Tibial nerve (tissue), 4 donors: ENCODE measurements at regions not wholly inside any gene's neighbourhood (a gene's known extent, or its start where the extent isn't known, plus 50 kb on each side); places are given as distances from the start of the nearest gene placed in this dataset.

Experiments used
- DNase-seq, 2 donors: peaks; one replicate each; pipeline ENCODE4 v3.0.0-alpha.2; 2019; ENCODE audit warnings: low spot score in 2 of 2
- H3K27ac ChIP-seq, 4 donors: fragments of 200-600 bp; sonication (generic) in 3 of 4; one replicate each; pipeline ENCODE4 v1.5.1; 2017 to 2019; ENCODE audit warnings: mild to moderate bottlenecking in 1 of 4
- H3K27me3 ChIP-seq, 2 donors: fragments of 200-600 bp; sonication (generic) in 1 of 2; one replicate each; pipeline versions ENCODE4 v1.5.1 to v1.6.0; 2017 to 2019
- H3K36me3 ChIP-seq, 3 donors: fragments of 200-600 bp; sonication (generic); one replicate each; pipeline ENCODE4 v1.5.1; 2018 to 2019
- H3K4me1 ChIP-seq, 4 donors: fragments of 200-600 bp; sonication (generic) in 3 of 4; one replicate each; pipeline ENCODE4 v1.5.1; 2017 to 2019
- H3K4me3 ChIP-seq, 4 donors: fragments of 200-600 bp; sonication (generic) in 3 of 4; one replicate each; pipeline ENCODE4 v1.5.1; 2017 to 2019; ENCODE audit warnings: mild to moderate bottlenecking in 1 of 4, moderate library complexity in 1 of 4
- H3K9me3 ChIP-seq, 4 donors: fragments of 200-600 bp; sonication (generic) in 3 of 4; one replicate each; pipeline ENCODE4 v1.5.1; 2017 to 2019
- EP300 ChIP-seq, 2 donors: sonication (generic); formaldehyde crosslinking; IDR thresholded peaks; one replicate each; pipeline ENCODE4 v1.6.1; 2017; ENCODE audit warnings: antibody characterized with exemption in 2 of 2, mild to moderate bottlenecking in 1 of 2
- POLR2A ChIP-seq, 2 donors: fragments of 450-650 bp; IDR thresholded peaks; one replicate each; pipeline ENCODE4 v1.6.1; 2017; ENCODE audit warnings: antibody characterized with exemption in 2 of 2, mild to moderate bottlenecking in 2 of 2, moderate library complexity in 2 of 2
- WGBS, 2 donors: methylation state at CpG; one replicate each; pipeline ENCODE4 v1.1.5; 2018; 5-methylcytosine and 5-hydroxymethylcytosine counted together
- TF ChIP-seq, protein P1 (sequence below), 5 experiments: fragments of 200-600 bp in 3 of 5; fragments of 450-650 bp in 2 of 5; sonication (generic) in 3 of 5; IDR thresholded peaks; one replicate each; pipeline ENCODE4 v1.5.1; 2016 to 2019; ENCODE audit warnings: antibody characterized with exemption in 5 of 5, mild to moderate bottlenecking in 3 of 5, moderate library complexity in 2 of 5

- H3K36me3 ChIP-seq = no peaks in the 10 kb centered on the region
- DNase-seq = no peak
- WGBS, 2 donors = 77 to 82% methylated on average over 7 of the region's 7 CpGs
- peaks cover 0 to 15% (median 5%) of the 10 kb centered on the region in 4 donors for H3K4me1 ChIP-seq
- no peak overlapping the region for H3K4me3 ChIP-seq
- TF ChIP-seq POLR2A (IDR thresholded peaks at IDR 0.05) (no peak), EP300 (IDR thresholded peaks at IDR 0.05) (no peak)
- TF ChIP-seq, protein P1, sequence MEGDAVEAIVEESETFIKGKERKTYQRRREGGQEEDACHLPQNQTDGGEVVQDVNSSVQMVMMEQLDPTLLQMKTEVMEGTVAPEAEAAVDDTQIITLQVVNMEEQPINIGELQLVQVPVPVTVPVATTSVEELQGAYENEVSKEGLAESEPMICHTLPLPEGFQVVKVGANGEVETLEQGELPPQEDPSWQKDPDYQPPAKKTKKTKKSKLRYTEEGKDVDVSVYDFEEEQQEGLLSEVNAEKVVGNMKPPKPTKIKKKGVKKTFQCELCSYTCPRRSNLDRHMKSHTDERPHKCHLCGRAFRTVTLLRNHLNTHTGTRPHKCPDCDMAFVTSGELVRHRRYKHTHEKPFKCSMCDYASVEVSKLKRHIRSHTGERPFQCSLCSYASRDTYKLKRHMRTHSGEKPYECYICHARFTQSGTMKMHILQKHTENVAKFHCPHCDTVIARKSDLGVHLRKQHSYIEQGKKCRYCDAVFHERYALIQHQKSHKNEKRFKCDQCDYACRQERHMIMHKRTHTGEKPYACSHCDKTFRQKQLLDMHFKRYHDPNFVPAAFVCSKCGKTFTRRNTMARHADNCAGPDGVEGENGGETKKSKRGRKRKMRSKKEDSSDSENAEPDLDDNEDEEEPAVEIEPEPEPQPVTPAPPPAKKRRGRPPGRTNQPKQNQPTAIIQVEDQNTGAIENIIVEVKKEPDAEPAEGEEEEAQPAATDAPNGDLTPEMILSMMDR (IDR thresholded peaks at IDR 0.05) = no peak
- H3K9me3 ChIP-seq = no peaks in the 10 kb centered on the region
- H3K27ac ChIP-seq = no peak overlapping the region
- H3K27me3 ChIP-seq = no peaks in the 10 kb centered on the region
Observed at GRCh38 chr11:47914743-47915142, 65.6 kb upstream of the PTPRJ start.

DNA sequence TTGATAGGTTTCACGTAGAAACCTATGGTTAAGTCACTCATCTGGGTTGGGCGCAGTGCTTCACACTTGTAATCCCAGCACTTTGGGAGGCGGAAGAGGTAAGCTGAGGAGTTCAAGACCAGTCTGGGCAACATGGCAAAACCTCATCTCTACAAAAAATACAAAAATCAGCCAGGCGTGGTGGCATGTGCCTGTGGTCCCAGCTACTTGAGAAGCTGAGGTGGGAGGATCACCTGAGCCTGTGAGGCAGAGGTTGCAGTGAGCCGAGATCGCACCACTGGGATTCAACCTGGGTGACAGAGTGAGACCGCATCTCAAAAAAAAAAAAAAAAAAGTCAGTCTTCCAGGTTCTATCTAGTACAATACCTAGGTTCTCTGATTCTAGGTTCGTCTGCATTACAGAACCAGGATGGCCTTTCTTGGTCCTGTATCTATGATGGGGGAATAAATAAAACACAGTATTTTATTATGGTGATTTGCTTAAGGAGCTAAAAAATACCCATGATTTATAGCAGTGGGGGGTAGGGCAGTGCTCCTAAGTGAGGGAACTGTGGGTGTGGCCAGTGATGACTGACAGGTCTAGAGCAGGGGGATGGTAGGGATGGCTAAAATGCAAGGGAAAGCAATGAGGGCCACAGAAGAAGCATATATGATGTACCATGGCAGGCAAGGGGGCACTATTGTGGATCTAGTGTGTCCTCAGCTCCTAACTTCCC, 65.5 kb upstream of the NUP160 start:
- WGBS, 2 donors = 94 to 95% methylated on average over 8 of the region's 8 CpGs
- TF ChIP-seq EP300 (IDR thresholded peaks at IDR 0.05) = no peak
- TF ChIP-seq POLR2A (IDR thresholded peaks at IDR 0.05) = no peak
- TF ChIP-seq, protein P1 (IDR thresholded peaks at IDR 0.05) = no peak
- Histone ChIP-seq H3K4me3 (no peak overlapping the region), H3K4me1 (peaks cover 0 to 15% (median 5%) of the 10 kb centered on the region in 4 donors), H3K36me3 (no peaks in the 10 kb centered on the region), H3K27ac (no peak overlapping the region), H3K9me3 (no peaks in the 10 kb centered on the region), H3K27me3 (no peaks in the 10 kb centered on the region)
- no peak for DNase-seq

DNA sequence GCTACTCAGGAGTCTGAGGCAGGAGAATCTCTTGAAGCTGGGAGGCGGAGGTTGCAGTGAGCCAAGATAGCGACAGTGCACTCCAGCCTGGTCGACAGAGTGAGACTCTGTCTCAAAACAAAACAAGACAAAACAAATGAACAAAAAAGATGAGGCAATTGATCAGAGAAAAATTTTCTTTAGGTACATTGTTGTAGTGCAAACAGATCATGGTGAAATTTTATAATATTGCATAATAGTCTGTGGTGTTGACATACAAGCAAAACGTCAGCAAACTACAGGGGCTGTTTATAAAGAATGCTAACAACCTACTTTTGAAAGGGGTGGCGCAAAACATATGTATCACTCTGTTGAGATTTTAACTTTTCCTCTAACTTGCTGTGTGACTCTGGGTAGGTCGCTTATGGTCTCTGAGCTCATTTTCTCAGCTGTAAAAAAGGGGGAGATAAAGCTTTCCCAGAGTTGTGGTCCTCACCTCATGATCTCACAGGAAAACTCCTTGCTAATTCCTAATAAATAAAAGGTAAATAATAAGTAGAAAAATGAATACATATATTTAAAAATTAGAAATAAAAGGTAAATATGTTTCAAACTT, 64.8 kb upstream of the NUP160 start:
- no peaks in the 10 kb centered on the region for H3K27me3 ChIP-seq
- H3K27ac ChIP-seq = no peak overlapping the region
- H3K4me1 ChIP-seq = peaks cover 0 to 14% (median 5%) of the 10 kb centered on the region in 4 donors
- H3K36me3 ChIP-seq = no peaks in the 10 kb centered on the region
- H3K4me3 ChIP-seq = no peak overlapping the region
- no peak for TF ChIP-seq POLR2A (IDR thresholded peaks at IDR 0.05)
- TF ChIP-seq, protein P1 (IDR thresholded peaks at IDR 0.05) = no peak
- TF ChIP-seq EP300 (IDR thresholded peaks at IDR 0.05) = no peak
- H3K9me3 ChIP-seq = no peaks in the 10 kb centered on the region
- no peak for DNase-seq
- 59 to 62% methylated on average over 6 of the region's 6 CpGs for WGBS, 2 donors

GRCh38 chr11:47911149-47911548, 63.0 kb upstream of the NUP160 start:
- DNase-seq = no peak
- 94% methylated on average over 4 of the region's 4 CpGs for WGBS, 2 donors
- TF ChIP-seq EP300 (IDR thresholded peaks at IDR 0.05) (no peak), POLR2A (IDR thresholded peaks at IDR 0.05) (no peak)
- TF ChIP-seq, protein P1 (IDR thresholded peaks at IDR 0.05) = no peak

GRCh38 chr11:47908198-47908597, 60.0 kb upstream of the NUP160 start:
- H3K27ac ChIP-seq = no peak overlapping the region

More at GRCh38 chr11:47911149-47911548, 63.0 kb upstream of the NUP160 start:
- Histone ChIP-seq H3K27ac (no peak overlapping the region), H3K27me3 (no peaks in the 10 kb centered on the region), H3K36me3 (no peaks in the 10 kb centered on the region), H3K4me3 (no peak overlapping the region), H3K4me1 (peaks cover 0 to 9% (median 2%) of the 10 kb centered on the region in 4 donors), H3K9me3 (no peaks in the 10 kb centered on the region)

More at GRCh38 chr11:47908198-47908597, 60.0 kb upstream of the NUP160 start:
- DNase-seq = no peak
- H3K4me1 ChIP-seq = peaks cover 0 to 5% (median 0%) of the 10 kb centered on the region in 4 donors
- no peaks in the 10 kb centered on the region for H3K36me3 ChIP-seq
- TF ChIP-seq, protein P1 (IDR thresholded peaks at IDR 0.05) = no peak
- TF ChIP-seq EP300 (IDR thresholded peaks at IDR 0.05) = no peak
- TF ChIP-seq POLR2A (IDR thresholded peaks at IDR 0.05) = no peak
- no peaks in the 10 kb centered on the region for H3K27me3 ChIP-seq
- no peak overlapping the region for H3K4me3 ChIP-seq
- no peaks in the 10 kb centered on the region for H3K9me3 ChIP-seq
- WGBS, 2 donors = 65 to 71% methylated on average over 5 of the region's 5 CpGs
